Neural cell (in vitro differentiated cells): ENCODE measurements at regions not wholly inside any gene's neighbourhood (a gene's known extent, or its start where the extent isn't known, plus 50 kb on each side); places are given as distances from the start of the nearest gene placed in this dataset.

Experiments used
- H2AFZ ChIP-seq: fragments of 200-600, 300-800 bp; sonication (generic), shearing (Covaris generic); 2 replicates; pipeline ENCODE4 v1.6.0; 2014; ENCODE audit warnings: low read depth, mild to moderate bottlenecking, antibody characterized with exemption, low read length, moderate library complexity
- H3F3A ChIP-seq: fragments of 200-600 bp; shearing (Covaris generic); 2 replicates; pipeline ENCODE4 v1.6.1; 2016; ENCODE audit warnings: mild to moderate bottlenecking, moderate library complexity, mixed read lengths, antibody characterized with exemption, low read length; ENCODE audit not compliant: insufficient read depth, poor library complexity, severe bottlenecking
- H3K27ac ChIP-seq: fragments of 200-600, 300-800 bp; sonication (generic), shearing (Covaris generic); 2 replicates; pipeline ENCODE4 v1.5.1; 2014; ENCODE audit warnings: mild to moderate bottlenecking, low read length, moderate library complexity
- H3K27me3 ChIP-seq: fragments of 300-800, 200-600 bp; sonication (generic), shearing (Covaris generic); 2 replicates; pipeline ENCODE4 v1.6.0; 2014; ENCODE audit warnings: mild to moderate bottlenecking, low read depth, low read length, moderate library complexity; ENCODE audit not compliant: insufficient read depth
- H3K36me3 ChIP-seq: fragments of 300-800, 200-600 bp; sonication (generic), shearing (Covaris generic); 2 replicates; pipeline ENCODE4 v1.5.1; 2014; ENCODE audit warnings: mild to moderate bottlenecking, antibody characterized with exemption, low read length, moderate library complexity; ENCODE audit not compliant: insufficient read depth
- H3K4me2 ChIP-seq: fragments of 300-800, 200-600 bp; sonication (generic), shearing (Covaris generic); 2 replicates; pipeline ENCODE4 v1.6.0; 2014; ENCODE audit warnings: mild to moderate bottlenecking, low read length
- H3K4me3 ChIP-seq: fragments of 300-800, 200-600 bp; sonication (generic), shearing (Covaris generic); 2 replicates; pipeline ENCODE4 v1.5.1; 2014; ENCODE audit warnings: mild to moderate bottlenecking, low read length, moderate library complexity
- H3K79me2 ChIP-seq: fragments of 200-600 bp; shearing (Covaris generic); replicated peaks from 2 replicates; pipeline ENCODE4 v1.6.0; 2014; ENCODE audit warnings: mild to moderate bottlenecking, low read length, moderate library complexity; ENCODE audit not compliant: insufficient read depth
- H3K9ac ChIP-seq: fragments of 300-800, 200-600 bp; sonication (generic), shearing (Covaris generic); 2 replicates; pipeline ENCODE4 v1.6.1; 2016; ENCODE audit warnings: mild to moderate bottlenecking, low read length, mixed read lengths
- H3K9me2 ChIP-seq: fragments of 200-600 bp; shearing (Covaris generic); 2 replicates; pipeline ENCODE4 v1.6.1; 2016; ENCODE audit warnings: mild to moderate bottlenecking, low read length, mixed read lengths; ENCODE audit not compliant: insufficient read depth
- H3K9me3 ChIP-seq: fragments of 200-600, 300-800 bp; sonication (generic), shearing (Covaris generic); 2 replicates; pipeline ENCODE4 v1.6.1; 2016; ENCODE audit warnings: mild to moderate bottlenecking, mixed run types, low read length, moderate library complexity, mixed read lengths
- H4K20me1 ChIP-seq: fragments of 200-600 bp; shearing (Covaris generic); 2 replicates; pipeline ENCODE4 v1.6.1; 2016; ENCODE audit warnings: mild to moderate bottlenecking, mixed run types; ENCODE audit not compliant: insufficient read depth
- EP300 ChIP-seq: fragments of 450-650 bp; conservative IDR thresholded peaks from 2 replicates; pipeline ENCODE4 v1.6.1; 2014; ENCODE audit warnings: antibody characterized with exemption, mild to moderate bottlenecking, moderate library complexity; ENCODE audit not compliant: poor library complexity, severe bottlenecking
- EZH2 ChIP-seq: fragments of 200-600, 300-800 bp; shearing (Covaris generic), sonication (generic); IDR thresholded peaks from 2 replicates; pipeline ENCODE4 v1.6.1; 2014; ENCODE audit warnings: antibody characterized with exemption, low read length, borderline replicate concordance, mild to moderate bottlenecking; ENCODE audit not compliant: insufficient read depth, poor library complexity, severe bottlenecking
- MXI1 ChIP-seq: fragments of 450-650 bp; conservative IDR thresholded peaks from 2 replicates; pipeline ENCODE4 v1.6.1; 2014; ENCODE audit warnings: antibody characterized with exemption, mild to moderate bottlenecking; ENCODE audit not compliant: poor library complexity, severe bottlenecking
- POLR2AphosphoS5 ChIP-seq: IDR thresholded peaks from 2 replicates; pipeline ENCODE4 v1.6.1; 2012
- RAD21 ChIP-seq: fragments of 450-650 bp; conservative IDR thresholded peaks from 2 replicates; pipeline ENCODE4 v1.6.1; 2014; ENCODE audit warnings: antibody characterized with exemption, mild to moderate bottlenecking, moderate library complexity
- SMC3 ChIP-seq: fragments of 450-650 bp; conservative IDR thresholded peaks from 2 replicates; pipeline ENCODE4 v1.6.1; 2014; ENCODE audit warnings: antibody characterized with exemption, mild to moderate bottlenecking, moderate library complexity; ENCODE audit not compliant: poor library complexity
- TAF1 ChIP-seq: IDR thresholded peaks from 2 replicates; pipeline ENCODE4 v1.6.1; 2012; ENCODE audit warnings: low read depth
- TF ChIP-seq, protein P1 (sequence below): fragments of 450-650 bp; IDR thresholded peaks from 2 replicates; pipeline ENCODE4 v1.5.1; 2014; ENCODE audit warnings: antibody characterized with exemption, mild to moderate bottlenecking, moderate library complexity; ENCODE audit not compliant: poor library complexity, severe bottlenecking
- TF ChIP-seq, protein P2 (sequence below): IDR thresholded peaks from 2 replicates; pipeline ENCODE4 v1.6.1; 2012; ENCODE audit warnings: borderline replicate concordance

DNA sequence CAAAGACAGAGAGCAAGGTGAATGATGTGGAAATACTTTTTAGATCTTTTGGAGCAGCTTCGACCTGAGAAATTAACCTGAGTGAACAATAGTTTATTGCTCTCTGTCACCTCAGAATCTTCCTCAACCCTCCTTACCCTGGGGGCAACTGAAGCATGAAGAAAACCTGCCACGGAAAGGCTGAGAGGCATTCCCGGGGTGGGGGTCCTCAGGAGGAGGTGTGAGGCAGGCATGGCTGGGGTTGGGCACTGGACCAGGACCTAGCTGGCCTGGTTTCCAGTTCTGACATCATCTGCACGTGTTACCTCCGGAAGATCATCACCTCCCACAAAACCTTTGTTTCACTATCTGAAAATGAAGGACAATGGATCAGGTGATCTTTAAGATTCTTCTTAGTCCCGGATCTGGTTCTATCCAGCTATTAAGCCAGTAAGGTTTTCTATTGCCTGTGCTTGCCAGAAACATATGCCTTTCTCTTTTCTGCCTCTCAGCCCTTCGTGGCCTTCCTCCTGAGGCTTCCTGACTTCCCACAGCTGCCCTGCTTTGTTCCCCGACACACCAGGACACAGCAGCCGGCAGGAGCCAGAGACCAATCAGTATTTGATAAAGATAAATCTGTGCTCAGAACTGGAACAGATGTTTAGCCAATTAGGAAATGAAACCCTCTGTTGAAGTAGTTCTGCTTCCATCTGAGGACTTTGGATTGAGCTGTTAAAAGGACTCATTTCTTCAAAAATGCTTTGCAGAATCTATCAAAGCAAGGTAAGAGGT is 232.5 kb downstream of the TDRD15 start:
- H3K4me2 ChIP-seq, result no peak overlapping the region
- H3K9ac ChIP-seq, result no peak overlapping the region
- TF ChIP-seq MXI1 (no peak), EP300 (no peak), POLR2AphosphoS5 (no peak), TAF1 (no peak), EZH2 (no peak), SMC3 (no peak), RAD21 (no peak)
- TF ChIP-seq, protein P1, sequence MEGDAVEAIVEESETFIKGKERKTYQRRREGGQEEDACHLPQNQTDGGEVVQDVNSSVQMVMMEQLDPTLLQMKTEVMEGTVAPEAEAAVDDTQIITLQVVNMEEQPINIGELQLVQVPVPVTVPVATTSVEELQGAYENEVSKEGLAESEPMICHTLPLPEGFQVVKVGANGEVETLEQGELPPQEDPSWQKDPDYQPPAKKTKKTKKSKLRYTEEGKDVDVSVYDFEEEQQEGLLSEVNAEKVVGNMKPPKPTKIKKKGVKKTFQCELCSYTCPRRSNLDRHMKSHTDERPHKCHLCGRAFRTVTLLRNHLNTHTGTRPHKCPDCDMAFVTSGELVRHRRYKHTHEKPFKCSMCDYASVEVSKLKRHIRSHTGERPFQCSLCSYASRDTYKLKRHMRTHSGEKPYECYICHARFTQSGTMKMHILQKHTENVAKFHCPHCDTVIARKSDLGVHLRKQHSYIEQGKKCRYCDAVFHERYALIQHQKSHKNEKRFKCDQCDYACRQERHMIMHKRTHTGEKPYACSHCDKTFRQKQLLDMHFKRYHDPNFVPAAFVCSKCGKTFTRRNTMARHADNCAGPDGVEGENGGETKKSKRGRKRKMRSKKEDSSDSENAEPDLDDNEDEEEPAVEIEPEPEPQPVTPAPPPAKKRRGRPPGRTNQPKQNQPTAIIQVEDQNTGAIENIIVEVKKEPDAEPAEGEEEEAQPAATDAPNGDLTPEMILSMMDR, result no peak
- TF ChIP-seq, protein P2, sequence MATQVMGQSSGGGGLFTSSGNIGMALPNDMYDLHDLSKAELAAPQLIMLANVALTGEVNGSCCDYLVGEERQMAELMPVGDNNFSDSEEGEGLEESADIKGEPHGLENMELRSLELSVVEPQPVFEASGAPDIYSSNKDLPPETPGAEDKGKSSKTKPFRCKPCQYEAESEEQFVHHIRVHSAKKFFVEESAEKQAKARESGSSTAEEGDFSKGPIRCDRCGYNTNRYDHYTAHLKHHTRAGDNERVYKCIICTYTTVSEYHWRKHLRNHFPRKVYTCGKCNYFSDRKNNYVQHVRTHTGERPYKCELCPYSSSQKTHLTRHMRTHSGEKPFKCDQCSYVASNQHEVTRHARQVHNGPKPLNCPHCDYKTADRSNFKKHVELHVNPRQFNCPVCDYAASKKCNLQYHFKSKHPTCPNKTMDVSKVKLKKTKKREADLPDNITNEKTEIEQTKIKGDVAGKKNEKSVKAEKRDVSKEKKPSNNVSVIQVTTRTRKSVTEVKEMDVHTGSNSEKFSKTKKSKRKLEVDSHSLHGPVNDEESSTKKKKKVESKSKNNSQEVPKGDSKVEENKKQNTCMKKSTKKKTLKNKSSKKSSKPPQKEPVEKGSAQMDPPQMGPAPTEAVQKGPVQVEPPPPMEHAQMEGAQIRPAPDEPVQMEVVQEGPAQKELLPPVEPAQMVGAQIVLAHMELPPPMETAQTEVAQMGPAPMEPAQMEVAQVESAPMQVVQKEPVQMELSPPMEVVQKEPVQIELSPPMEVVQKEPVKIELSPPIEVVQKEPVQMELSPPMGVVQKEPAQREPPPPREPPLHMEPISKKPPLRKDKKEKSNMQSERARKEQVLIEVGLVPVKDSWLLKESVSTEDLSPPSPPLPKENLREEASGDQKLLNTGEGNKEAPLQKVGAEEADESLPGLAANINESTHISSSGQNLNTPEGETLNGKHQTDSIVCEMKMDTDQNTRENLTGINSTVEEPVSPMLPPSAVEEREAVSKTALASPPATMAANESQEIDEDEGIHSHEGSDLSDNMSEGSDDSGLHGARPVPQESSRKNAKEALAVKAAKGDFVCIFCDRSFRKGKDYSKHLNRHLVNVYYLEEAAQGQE, result no peak
- no peak overlapping the region for H3K4me3 ChIP-seq
- no peaks in the 10 kb centered on the region for H3K9me2 ChIP-seq
- no peak overlapping the region for H2AFZ ChIP-seq
- H4K20me1 ChIP-seq, result no peaks in the 10 kb centered on the region
- no peaks in the 10 kb centered on the region for H3K9me3 ChIP-seq
- no peaks in the 10 kb centered on the region for H3K79me2 ChIP-seq
- H3K36me3 ChIP-seq, result no peaks in the 10 kb centered on the region
- no peak overlapping the region for H3K27ac ChIP-seq
- H3F3A ChIP-seq, result no peaks in the 10 kb centered on the region
- no peaks in the 10 kb centered on the region for H3K27me3 ChIP-seq

DNA sequence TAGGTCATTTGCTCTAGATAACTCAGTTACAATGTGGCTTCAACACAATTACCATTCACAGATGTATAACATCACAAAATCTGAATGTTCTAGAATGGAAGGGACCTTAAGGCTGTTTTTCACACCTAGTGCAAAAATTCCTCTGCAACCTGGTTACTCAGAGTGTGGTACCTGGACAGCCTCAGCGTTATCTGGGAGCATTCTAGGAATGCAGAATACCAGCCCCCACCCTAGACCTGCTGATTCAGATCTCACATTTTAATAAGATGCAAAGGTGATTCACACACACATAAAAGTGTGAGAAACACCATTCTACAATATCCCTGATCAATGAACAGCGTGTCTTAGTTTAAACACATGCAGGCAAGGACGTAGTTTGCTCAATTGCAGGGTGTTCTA is 233.1 kb downstream of the TDRD15 start:
- no peak overlapping the region for H3K27ac ChIP-seq
- no peak overlapping the region for H3K9ac ChIP-seq
- H2AFZ ChIP-seq, result no peak overlapping the region
- no peak overlapping the region for H3K4me2 ChIP-seq
- TF ChIP-seq SMC3 (no peak), TAF1 (no peak), POLR2AphosphoS5 (no peak), EZH2 (no peak), RAD21 (no peak), EP300 (no peak), MXI1 (no peak)
- TF ChIP-seq, protein P1, result no peak
- TF ChIP-seq, protein P2, result no peak
- no peaks in the 10 kb centered on the region for H3K27me3 ChIP-seq
- H3K9me2 ChIP-seq, result no peaks in the 10 kb centered on the region
- H4K20me1 ChIP-seq, result no peaks in the 10 kb centered on the region
- H3K9me3 ChIP-seq, result no peaks in the 10 kb centered on the region
- no peaks in the 10 kb centered on the region for H3F3A ChIP-seq
- no peaks in the 10 kb centered on the region for H3K79me2 ChIP-seq
- H3K4me3 ChIP-seq, result no peak overlapping the region
- H3K36me3 ChIP-seq, result no peaks in the 10 kb centered on the region
